Neuronal stem cell (in vitro differentiated cells): ENCODE measurements at regions not wholly inside any gene's neighbourhood (a gene's known extent, or its start where the extent isn't known, plus 50 kb on each side); places are given as distances from the start of the nearest gene placed in this dataset.
A peak's percentile ranks its signal among the peaks of the same experiment; 100 is the strongest.

Experiments
- DNase-seq: peaks from one replicate; pipeline ENCODE4 v3.0.0-alpha.2; 2013; ENCODE audit warnings: low spot score
- H2AFZ ChIP-seq: one replicate; pipeline ENCODE4 v1.6.1; 2013; ENCODE audit warnings: mild to moderate bottlenecking, low read length, inconsistent platforms
- H2AK5ac ChIP-seq: 2 replicates; pipeline ENCODE4 v1.6.1; 2013; ENCODE audit warnings: low read depth, mild to moderate bottlenecking, inconsistent platforms, low read length, moderate library complexity, mixed read lengths
- H2BK120ac ChIP-seq: 2 replicates; pipeline ENCODE4 v1.6.1; 2013; ENCODE audit warnings: low read depth, mild to moderate bottlenecking, inconsistent platforms, low read length, moderate library complexity, mixed read lengths
- H2BK12ac ChIP-seq: one replicate; pipeline ENCODE4 v1.6.1; 2013; ENCODE audit warnings: low read length, inconsistent platforms
- H2BK15ac ChIP-seq: 2 replicates; pipeline ENCODE4 v1.6.1; 2013; ENCODE audit warnings: mild to moderate bottlenecking, low read length, inconsistent platforms, mixed read lengths
- H2BK5ac ChIP-seq: one replicate; pipeline ENCODE4 v1.6.1; 2013; ENCODE audit warnings: inconsistent platforms, mild to moderate bottlenecking, low read length, moderate library complexity
- H3K14ac ChIP-seq: one replicate; pipeline ENCODE4 v1.6.1; 2013; ENCODE audit warnings: low read length, inconsistent platforms
- H3K18ac ChIP-seq: 2 replicates; pipeline ENCODE4 v1.6.1; 2013; ENCODE audit warnings: low read length, inconsistent platforms
- H3K23ac ChIP-seq: 2 replicates; pipeline ENCODE4 v1.6.1; 2013; ENCODE audit warnings: low read depth, mild to moderate bottlenecking, mixed read lengths, low read length, inconsistent platforms; ENCODE audit not compliant: poor library complexity
- H3K27ac ChIP-seq: replicated peaks from 3 replicates; pipeline ENCODE4 v1.5.1; 2013; ENCODE audit warnings: low read length, inconsistent platforms
- H3K27me3 ChIP-seq, 3 experiments: 2 replicates each; pipeline ENCODE4 v1.6.1; 2013; ENCODE audit warnings: low read length in 3 of 3, mild to moderate bottlenecking in 2 of 3, inconsistent platforms in 1 of 3, low read depth in 1 of 3, mixed read lengths in 1 of 3, moderate library complexity in 1 of 3; ENCODE audit not compliant: control insufficient read depth in 3 of 3, insufficient read depth in 3 of 3
- H3K36me3 ChIP-seq, 2 donors: replicated peaks in 1 of 2; 2 replicates each; pipeline ENCODE4 v1.6.1; 2013; ENCODE audit warnings: low read length in 2 of 2; ENCODE audit not compliant: control insufficient read depth in 2 of 2, insufficient read depth in 2 of 2
- H3K4ac ChIP-seq: 2 replicates; pipeline ENCODE4 v1.6.1; 2013; ENCODE audit warnings: inconsistent platforms, mild to moderate bottlenecking, low read length, moderate library complexity
- H3K4me1 ChIP-seq, 2 donors: 1 replicate in 1 of 2; 2 replicates in 1 of 2; pipeline ENCODE4 v1.6.1; 2013; ENCODE audit warnings: low read length in 2 of 2, low read depth in 1 of 2; ENCODE audit not compliant: control insufficient read depth in 2 of 2, insufficient read depth in 1 of 2
- H3K4me2 ChIP-seq: one replicate; pipeline ENCODE4 v1.6.1; 2013; ENCODE audit warnings: mild to moderate bottlenecking, low read length, inconsistent platforms; ENCODE audit not compliant: insufficient read depth, poor library complexity, severe bottlenecking
- H3K4me3 ChIP-seq, 2 donors: 2 replicates each; pipeline ENCODE4 v1.5.1; 2013; ENCODE audit warnings: low read length in 2 of 2, mild to moderate bottlenecking in 2 of 2, inconsistent platforms in 1 of 2, moderate library complexity in 1 of 2
- H3K79me1 ChIP-seq: one replicate; pipeline ENCODE4 v1.6.1; 2013; ENCODE audit warnings: low read depth, mild to moderate bottlenecking, inconsistent platforms, low read length, moderate library complexity
- H3K9ac ChIP-seq: one replicate; pipeline ENCODE4 v1.6.1; 2013; ENCODE audit warnings: mild to moderate bottlenecking, low read depth, low read length, inconsistent platforms; ENCODE audit not compliant: poor library complexity
- H3K9me3 ChIP-seq, 2 donors: replicated peaks in 1 of 2; 2 replicates each; pipeline versions ENCODE3 to v1.6.1; 2013; ENCODE audit warnings: low read length in 2 of 2, mild to moderate bottlenecking in 2 of 2, inconsistent platforms in 1 of 2, low read depth in 1 of 2, mixed read lengths in 1 of 2, moderate library complexity in 1 of 2; ENCODE audit not compliant: control insufficient read depth in 2 of 2, insufficient read depth in 1 of 2
- H4K8ac ChIP-seq: one replicate; pipeline ENCODE4 v1.6.1; 2013; ENCODE audit warnings: low read depth, mild to moderate bottlenecking, inconsistent platforms, low read length, moderate library complexity
- H4K91ac ChIP-seq: one replicate; pipeline ENCODE4 v1.6.1; 2013; ENCODE audit warnings: low read length, low read depth, mild to moderate bottlenecking, inconsistent platforms; ENCODE audit not compliant: poor library complexity
- WGBS, 2 donors: extraction: QIAGEN DNeasy Blood & Tissue Kit; methylation state at CpG; one replicate each; pipeline ENCODE4 v1.1.7; 2013; ENCODE audit warnings: missing lambda C conversion rate in 2 of 2, mixed read lengths in 1 of 2; ENCODE audit not compliant: insufficient read length in 2 of 2, insufficient replicate concordance in 1 of 2; ENCODE audit errors: extremely low coverage in 2 of 2; 5-methylcytosine and 5-hydroxymethylcytosine counted together

GRCh38 chr1:186747661-186748060, 67.4 kb upstream of the PTGS2 start:
- no peaks in the 10 kb centered on the region for H3K27me3 ChIP-seq
- H2BK5ac ChIP-seq: no peak overlapping the region
- H2AFZ ChIP-seq: no peak overlapping the region
- no peaks in the 10 kb centered on the region for H3K79me1 ChIP-seq
- H4K8ac ChIP-seq: no peak overlapping the region
- no peak for DNase-seq
- no peak overlapping the region for H3K14ac ChIP-seq
- H3K4me3 ChIP-seq: peak overlapping the region in 1 of 2 donors; percentile 16
- no peak overlapping the region for H3K9ac ChIP-seq
- peaks cover 0 to 1% of the 10 kb centered on the region in 2 donors for H3K9me3 ChIP-seq
- no peak overlapping the region for H2AK5ac ChIP-seq
- H3K4me2 ChIP-seq: no peak overlapping the region
- H2BK15ac ChIP-seq: no peak overlapping the region
- H3K23ac ChIP-seq: no peak overlapping the region
- H2BK12ac ChIP-seq: no peak overlapping the region
- H2BK120ac ChIP-seq: no peak overlapping the region
- no CpG with 5 or more reads among the region's 2 CpGs for WGBS, 2 donors
- no peak overlapping the region for H3K18ac ChIP-seq
- no peaks in the 10 kb centered on the region for H3K36me3 ChIP-seq
- no peak overlapping the region for H3K27ac ChIP-seq
- H3K4me1 ChIP-seq: no peaks in the 10 kb centered on the region
- no peak overlapping the region for H4K91ac ChIP-seq
- H3K4ac ChIP-seq: no peak overlapping the region

- H2BK5ac ChIP-seq: no peak overlapping the region
- H2AK5ac ChIP-seq: no peak overlapping the region
- no peak overlapping the region for H3K14ac ChIP-seq
- H3K4me1 ChIP-seq: no peaks in the 10 kb centered on the region
- H3K9me3 ChIP-seq: peaks cover 0 to 1% of the 10 kb centered on the region in 2 donors
- H3K36me3 ChIP-seq: no peaks in the 10 kb centered on the region
- no peaks in the 10 kb centered on the region for H3K27me3 ChIP-seq
- H2BK120ac ChIP-seq: no peak overlapping the region
- no peak overlapping the region for H3K4me2 ChIP-seq
- H3K18ac ChIP-seq: no peak overlapping the region
- H2BK12ac ChIP-seq: no peak overlapping the region
- H3K4me3 ChIP-seq: no peak overlapping the region
- H3K9ac ChIP-seq: no peak overlapping the region
- no peak overlapping the region for H3K27ac ChIP-seq
- no peak overlapping the region for H3K4ac ChIP-seq
- no peak overlapping the region for H3K23ac ChIP-seq
- no peak overlapping the region for H4K8ac ChIP-seq
- no CpG with 5 or more reads among the region's 4 CpGs for WGBS, 2 donors
- H2BK15ac ChIP-seq: no peak overlapping the region
- no peaks in the 10 kb centered on the region for H3K79me1 ChIP-seq
- no peak overlapping the region for H4K91ac ChIP-seq
- H2AFZ ChIP-seq: no peak overlapping the region
- no peak for DNase-seq
Measured at GRCh38 chr1:186745531-186746146, 65.4 kb upstream of the PTGS2 start.

GRCh38 chr1:186741640-186742039, 61.4 kb upstream of the PTGS2 start:
- no peak overlapping the region for H4K91ac ChIP-seq
- no peak overlapping the region for H2BK15ac ChIP-seq
- no peaks in the 10 kb centered on the region for H3K27me3 ChIP-seq
- no peaks in the 10 kb centered on the region for H3K36me3 ChIP-seq
- no peak overlapping the region for H2AK5ac ChIP-seq
- no peaks in the 10 kb centered on the region for H3K9me3 ChIP-seq
- H3K4me1 ChIP-seq: no peaks in the 10 kb centered on the region
- H2AFZ ChIP-seq: no peak overlapping the region
- H3K14ac ChIP-seq: no peak overlapping the region
- H3K4ac ChIP-seq: no peak overlapping the region
- H4K8ac ChIP-seq: no peak overlapping the region
- H2BK5ac ChIP-seq: no peak overlapping the region
- H2BK120ac ChIP-seq: no peak overlapping the region
- no peak overlapping the region for H3K9ac ChIP-seq
- no peak overlapping the region for H3K4me2 ChIP-seq
- H3K18ac ChIP-seq: no peak overlapping the region
- H3K27ac ChIP-seq: no peak overlapping the region
- H2BK12ac ChIP-seq: no peak overlapping the region
- no peak for DNase-seq
- H3K4me3 ChIP-seq: no peak overlapping the region
- no peak overlapping the region for H3K23ac ChIP-seq
- WGBS, 2 donors: no CpG with 5 or more reads among the region's 1 CpG
- H3K79me1 ChIP-seq: no peaks in the 10 kb centered on the region

- no peak overlapping the region for H4K8ac ChIP-seq
- H3K27ac ChIP-seq: no peak overlapping the region
- no peak for DNase-seq
- H3K4me3 ChIP-seq: no peak overlapping the region
- no peak overlapping the region for H2AK5ac ChIP-seq
- no peaks in the 10 kb centered on the region for H3K79me1 ChIP-seq
- no peaks in the 10 kb centered on the region for H3K27me3 ChIP-seq
- no peaks in the 10 kb centered on the region for H3K4me1 ChIP-seq
- H3K9me3 ChIP-seq: no peaks in the 10 kb centered on the region
- H3K36me3 ChIP-seq: no peaks in the 10 kb centered on the region
- H3K4me2 ChIP-seq: no peak overlapping the region
- no peak overlapping the region for H2BK15ac ChIP-seq
- H2BK12ac ChIP-seq: no peak overlapping the region
- WGBS, 2 donors: 100% methylated on average over 1 of the region's 2 CpGs; no CpG with 5 or more reads in 1 of the 2 donors
- H2AFZ ChIP-seq: no peak overlapping the region
- no peak overlapping the region for H4K91ac ChIP-seq
- H2BK5ac ChIP-seq: no peak overlapping the region
- no peak overlapping the region for H3K14ac ChIP-seq
- H3K23ac ChIP-seq: no peak overlapping the region
- H2BK120ac ChIP-seq: no peak overlapping the region
- H3K9ac ChIP-seq: no peak overlapping the region
- no peak overlapping the region for H3K4ac ChIP-seq
- no peak overlapping the region for H3K18ac ChIP-seq
Measured at GRCh38 chr1:186740324-186740723, 60.1 kb upstream of the PTGS2 start.
